GM21529 (cell line): ENCODE measurements at regions not wholly inside any gene's neighbourhood (a gene's known extent, or its start where the extent isn't known, plus 50 kb on each side); places are given as distances from the start of the nearest gene placed in this dataset.

Experiments
- ATAC-seq: cut with Tn5 transposase; IDR thresholded peaks from one replicate; pipeline ENCODE4 v1.9.1; 2021; ENCODE audit not compliant: unreplicated experiment

DNA sequence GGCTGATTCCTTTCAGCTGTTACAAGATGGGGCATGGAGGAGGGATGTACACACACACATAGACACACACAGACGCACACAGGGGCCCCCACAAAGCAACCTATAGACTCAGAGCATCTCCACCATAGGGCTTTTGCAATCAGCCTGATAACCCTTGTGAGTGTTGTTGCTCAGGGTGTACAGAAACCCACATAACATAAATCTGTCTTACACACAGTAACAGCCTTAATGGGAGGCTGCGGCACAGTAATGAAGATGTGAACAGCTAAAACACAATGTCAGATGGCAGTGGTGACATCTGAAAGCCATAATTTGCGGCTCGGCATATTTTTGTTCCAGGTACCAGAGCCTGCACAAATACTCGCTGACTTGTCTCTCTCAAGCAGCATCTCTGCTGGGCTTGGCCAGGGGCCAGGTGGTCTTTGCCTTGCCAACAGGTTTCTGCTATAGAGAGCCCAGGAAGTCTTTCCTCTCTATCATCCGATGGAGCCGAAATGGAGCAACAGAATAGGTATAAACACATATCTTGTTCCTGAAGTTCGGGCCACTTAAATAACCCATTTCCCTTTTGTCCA lies 357.2 kb upstream of the GATB start:
- ATAC-seq, result no peak

DNA sequence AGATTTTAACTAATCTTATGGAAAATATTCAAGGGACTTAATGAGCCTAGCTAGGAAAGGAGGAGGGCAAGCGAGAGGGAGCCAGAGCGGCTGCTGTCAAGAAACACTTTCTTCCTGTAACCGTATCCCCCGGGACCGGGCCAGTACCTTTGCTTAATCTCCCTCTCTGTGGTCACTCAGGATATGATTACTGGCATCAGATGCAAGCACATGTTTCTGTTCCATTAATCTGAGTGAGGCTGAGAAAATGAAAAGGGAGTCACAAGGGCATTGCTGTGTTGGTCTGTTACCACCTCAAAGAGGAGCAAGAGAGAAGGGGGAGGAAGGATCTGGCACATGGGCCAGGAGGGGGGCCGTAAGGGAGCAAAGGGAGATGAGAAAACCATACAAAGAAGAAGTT lies 356.7 kb upstream of the GATB start:
- no peak for ATAC-seq

DNA sequence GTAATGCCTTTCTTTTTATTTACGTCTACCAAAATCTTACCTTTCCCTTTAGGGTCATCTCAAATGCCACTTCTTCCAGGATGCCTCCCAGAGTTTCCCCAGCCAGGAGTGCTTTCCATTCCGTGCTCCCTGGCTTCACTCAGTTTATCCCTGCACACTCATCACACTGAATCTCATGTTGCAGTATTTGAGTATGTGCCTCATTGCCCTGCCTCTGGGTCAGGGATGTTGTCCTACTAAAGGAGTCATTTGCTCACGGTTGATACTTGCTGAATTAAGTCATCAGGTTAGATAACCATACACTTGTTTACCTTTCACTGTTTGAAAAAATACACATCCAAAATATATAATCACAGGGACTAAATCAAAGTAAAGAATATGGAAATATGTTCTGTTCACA lies 356.2 kb upstream of the GATB start:
- ATAC-seq, result no peak

DNA sequence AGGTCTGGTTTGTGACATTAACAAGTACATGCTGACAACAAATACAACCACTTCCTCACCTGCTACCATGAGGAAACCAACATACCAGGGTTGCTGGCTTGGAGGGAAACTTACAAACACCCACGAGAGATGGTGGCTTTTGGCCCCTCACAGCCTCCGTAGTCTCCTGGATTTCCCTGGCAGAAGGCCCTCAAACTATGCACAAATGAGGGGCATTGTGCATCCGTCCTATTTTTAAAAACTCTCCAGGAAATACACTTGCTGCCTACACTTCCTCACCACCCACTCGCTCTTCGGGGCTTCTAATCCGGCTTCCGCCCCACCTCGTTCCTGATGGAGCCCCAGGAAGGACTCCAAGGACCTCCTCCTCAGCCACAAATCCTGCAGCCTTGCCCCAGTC lies 355.0 kb upstream of the GATB start:
- ATAC-seq, result no peak

DNA sequence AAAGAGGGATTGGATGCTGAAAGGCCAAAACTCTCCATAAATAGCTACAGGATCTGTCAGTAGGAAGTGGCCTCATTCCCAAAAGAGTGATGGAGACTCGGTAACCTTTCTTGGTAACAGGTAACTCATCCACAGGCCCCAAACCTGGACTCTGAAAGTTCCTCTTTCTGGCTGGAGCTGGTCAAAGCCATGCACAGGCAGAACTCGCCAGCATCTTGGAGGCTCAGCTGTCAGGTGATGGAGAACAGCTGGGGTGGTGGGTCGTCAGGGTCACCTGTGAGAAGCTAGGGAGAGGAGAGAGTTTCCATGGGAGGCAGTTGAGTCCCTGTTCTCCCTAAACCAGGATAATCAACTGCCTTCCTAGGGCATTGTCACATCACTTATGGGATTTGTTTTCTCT lies 354.3 kb upstream of the GATB start:
- ATAC-seq, result no peak

DNA sequence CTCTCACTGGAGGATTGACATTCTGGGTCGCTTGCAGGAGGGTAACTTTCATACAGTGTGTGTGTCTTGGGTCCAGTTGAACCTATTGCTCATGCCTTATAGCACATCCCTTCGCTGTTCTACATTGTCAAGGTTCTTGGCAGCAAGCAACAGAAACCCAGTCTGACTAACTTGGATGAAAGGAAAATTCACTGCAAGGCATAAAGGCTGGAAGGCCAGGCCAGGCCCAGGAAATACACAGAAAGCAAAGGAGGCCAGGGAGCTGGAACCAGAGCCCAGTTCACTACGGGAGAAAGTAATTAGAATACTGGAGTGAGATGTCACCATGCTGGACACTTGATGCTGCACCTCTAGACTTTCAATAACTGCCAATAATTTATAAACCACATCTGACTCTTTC lies 353.8 kb upstream of the GATB start:
- ATAC-seq, result no peak

DNA sequence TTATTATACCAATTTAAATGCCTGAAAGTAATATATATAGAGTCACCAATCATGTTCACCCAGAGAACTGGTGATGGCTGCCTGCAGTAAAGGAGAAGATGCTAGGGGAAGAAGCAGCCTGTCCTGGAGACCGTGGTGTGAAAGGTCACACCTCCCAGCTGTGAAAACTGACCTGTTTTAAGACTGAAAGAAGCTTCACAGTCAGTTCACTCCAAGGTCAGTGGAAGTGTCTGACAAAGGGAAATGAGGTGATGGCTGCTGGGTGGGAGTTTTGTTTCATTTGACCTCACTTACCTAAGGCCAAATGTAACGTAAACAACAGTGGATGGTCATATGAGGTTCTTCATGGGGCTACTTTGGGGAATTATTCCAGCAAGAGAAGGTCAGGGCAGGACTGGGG lies 352.1 kb upstream of the GATB start:
- ATAC-seq, result peak; percentile 79

DNA sequence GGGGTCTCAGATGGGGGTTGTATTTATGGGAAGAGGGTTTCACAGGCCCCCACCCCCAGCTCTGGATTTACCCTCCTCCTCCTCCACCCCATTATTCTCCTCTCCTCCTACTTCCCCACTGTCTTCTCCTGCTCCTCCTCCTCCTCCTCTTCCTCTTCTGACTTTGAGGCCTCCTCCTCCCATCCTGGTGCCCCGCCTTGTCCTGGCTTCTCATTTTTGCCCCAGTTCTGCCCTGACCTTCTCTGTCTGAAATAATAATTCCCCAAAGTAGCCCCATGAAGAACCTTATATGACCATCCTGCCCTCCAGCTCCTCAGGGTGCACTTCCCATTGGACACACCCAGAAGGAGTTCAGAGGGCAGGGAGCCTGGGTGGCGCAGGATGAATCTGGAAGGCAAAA lies 351.4 kb upstream of the GATB start:
- ATAC-seq, result no peak

DNA sequence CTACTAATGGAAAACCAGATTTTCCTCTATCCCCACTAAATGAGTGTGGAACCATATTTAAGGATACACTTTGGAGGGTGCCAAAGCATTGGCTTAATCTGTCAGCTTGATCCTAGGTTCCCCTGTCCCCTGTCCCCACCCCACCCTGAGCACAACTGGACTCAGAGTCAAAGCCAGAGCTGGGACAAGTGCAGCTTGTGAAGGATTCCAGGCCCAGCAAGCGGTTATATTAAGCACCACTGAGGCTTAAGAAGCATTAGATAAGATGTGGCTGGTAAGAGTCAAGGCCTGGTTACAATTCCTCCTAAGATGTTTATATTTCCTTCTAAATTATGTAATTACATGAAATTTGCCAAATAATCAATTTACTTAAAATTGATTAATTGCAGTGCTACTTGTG lies 350.0 kb upstream of the GATB start:
- ATAC-seq, result no peak

DNA sequence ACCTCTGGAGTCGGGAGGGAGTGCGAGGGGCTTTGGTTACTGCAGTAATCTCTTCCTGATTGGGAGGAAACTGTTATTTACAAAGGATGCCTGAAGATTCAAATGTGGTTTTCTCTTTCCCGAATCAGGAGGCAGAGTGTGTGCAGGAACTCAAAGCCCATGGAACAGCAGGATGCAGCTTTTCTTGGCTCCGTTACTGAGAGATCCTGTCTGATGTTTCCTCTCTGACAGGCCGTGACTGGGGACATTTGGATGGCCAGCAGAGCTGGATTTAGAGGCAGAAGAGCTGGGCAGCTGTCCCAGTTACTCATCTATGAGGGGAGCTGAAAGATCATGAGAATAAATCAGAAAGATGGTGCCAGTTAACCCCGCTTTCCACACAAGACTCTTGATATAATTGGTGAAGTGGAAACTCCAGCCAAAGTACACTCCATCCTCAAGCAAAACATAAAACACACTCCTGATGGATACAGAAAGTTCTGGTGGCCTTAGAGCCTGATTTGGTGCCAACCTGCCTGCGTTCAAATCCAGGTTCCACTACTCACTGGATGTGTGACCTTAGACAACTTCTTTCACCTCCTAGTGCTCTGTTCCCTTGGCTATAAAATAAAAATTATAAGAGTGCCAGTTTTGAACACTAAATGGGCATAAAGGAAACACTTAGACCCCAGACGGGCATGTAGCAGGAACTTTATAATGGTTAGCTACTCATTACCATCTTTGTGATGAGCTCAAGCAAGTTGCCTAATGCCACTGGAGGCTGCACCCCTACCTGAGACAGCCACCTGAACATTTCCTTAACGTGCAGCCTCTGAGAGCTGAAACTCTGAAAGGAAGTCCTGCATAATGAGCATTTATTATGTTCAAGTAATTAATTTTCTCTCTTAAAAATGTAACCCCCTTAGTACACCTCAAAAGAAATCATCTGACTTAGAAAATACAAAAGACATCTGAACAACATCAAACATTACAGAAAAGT lies 349.0 kb upstream of the GATB start:
- no peak for ATAC-seq

DNA sequence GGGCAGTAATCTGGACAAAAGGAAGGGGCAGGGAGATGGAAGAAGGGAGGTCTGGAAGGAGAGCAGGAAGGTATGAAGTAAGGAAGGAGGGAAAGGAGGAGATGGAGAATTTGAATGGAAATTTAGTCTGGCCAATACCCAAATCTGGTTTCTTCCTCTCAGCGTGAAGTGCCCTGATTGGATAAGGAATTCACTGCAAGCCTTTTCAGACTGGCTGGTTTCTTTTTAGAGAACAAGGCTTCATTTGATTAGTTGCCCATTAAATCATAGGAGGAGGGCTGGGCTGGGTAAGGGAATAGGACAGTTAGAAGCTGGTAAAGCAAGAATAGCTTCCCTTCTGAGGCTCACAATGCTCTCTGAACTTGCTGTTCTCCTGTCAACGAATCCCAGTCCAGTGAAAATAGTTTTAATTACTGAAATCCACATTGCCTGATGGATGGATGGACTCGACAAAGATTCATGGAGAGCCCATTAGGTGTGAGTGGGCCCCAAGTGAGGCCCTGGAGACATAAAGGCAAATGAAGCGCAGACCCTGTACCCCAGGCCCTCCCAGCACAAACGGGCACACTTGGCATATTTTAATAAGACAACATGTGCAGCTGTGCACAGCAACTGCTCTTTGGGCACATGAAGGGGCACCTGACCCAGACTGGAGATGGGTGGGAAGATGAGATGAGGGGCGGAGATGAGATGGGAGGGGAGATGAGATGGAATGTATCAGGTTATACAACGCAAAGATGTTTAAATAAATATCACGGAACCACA lies 347.1 kb upstream of the GATB start:
- no peak for ATAC-seq

DNA sequence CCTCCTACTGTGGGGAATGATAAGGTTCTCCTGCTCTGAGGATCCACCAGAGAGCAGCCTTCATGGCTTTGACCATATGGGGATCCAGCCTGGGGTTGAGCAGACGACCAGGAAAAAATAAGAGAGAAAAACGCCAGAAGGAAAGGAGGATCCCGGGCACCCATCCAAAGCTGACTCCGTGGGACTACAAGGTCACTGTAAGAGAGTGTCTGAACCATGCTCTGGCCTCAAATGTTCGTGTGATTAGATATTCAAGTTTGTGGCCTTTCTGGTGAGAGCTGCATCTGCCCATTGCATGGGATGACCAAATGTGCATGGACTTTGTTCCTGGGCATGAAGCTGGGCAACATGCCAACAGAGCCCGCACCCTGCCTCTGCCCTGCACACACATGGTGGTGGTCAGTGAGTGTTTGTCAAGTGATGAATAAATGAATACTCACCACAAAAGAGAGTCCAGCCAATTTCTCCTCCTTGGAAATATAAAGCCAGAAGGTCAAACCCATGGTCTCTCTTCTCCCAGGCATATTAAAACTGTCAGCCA lies 346.0 kb upstream of the GATB start:
- no peak for ATAC-seq

DNA sequence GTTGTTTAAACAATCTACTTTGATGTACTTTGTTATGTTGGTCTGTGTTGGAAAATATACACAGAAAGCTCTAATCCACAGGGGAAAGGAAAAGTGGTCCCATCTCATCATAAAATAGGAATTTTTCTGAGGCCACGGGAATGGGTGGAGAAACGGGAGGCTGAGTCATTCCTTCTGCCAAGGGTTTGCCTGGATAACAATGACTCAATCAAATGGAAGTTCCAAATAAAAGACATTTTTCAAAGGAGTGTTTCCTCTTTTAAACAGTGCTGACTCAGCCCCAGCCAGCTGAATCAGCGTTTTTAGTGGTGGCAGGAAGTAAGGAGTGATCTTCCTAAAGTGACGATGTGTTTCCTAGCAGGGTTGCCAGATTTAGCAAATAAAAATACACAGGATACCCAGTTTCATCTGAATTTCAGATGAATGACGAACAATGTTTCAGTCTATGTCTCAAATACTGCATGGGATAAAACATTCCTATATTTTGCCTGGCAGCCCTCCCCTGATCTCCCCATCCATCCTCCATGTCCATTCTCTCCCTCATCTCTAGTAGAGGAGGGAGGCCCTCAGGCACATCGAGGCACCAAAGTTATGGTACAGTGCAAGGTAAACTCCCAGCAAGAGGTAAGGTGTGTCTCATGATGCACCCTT lies 345.4 kb upstream of the GATB start:
- no peak for ATAC-seq

DNA sequence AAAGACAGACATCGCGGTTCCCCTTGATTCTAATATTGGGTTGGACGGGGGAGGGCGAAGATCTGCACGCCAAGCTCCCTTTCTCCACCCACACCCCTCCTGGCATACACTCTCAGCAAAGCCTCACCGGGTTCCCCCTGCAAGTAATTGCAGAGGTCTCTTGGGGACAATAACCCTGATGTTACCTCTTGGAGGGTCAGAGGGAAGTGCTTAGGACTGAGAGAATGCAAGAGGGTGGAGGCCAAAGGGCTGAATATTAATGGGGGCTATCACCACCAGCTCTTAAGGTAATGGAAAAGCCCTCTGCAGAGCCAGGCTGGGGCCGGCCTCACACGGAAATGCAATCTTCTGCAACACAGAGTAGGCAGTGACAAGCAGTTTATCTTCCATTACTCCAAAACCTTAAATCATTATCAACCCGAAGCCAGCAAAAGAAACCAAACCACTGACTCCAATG lies 344.1 kb upstream of the GATB start:
- no peak for ATAC-seq

DNA sequence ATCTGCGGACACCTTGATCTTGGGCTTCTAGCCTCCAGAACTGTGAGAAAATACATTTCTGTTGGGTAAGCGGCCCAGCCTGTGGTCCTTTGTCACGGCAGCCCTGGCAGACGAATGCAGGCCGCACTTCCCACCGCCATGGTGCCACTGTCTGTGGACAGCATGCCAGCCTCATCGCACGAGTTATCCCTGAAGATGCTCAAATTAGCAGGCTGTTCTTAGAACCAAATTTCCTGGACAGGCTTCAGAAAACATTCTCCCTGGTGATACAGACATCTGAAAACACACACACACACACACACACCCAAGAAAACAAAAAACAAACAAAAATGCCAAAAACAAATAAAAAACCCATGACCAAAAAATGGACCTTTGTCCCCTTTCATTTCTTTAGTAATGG lies 343.5 kb upstream of the GATB start:
- ATAC-seq, result no peak

DNA sequence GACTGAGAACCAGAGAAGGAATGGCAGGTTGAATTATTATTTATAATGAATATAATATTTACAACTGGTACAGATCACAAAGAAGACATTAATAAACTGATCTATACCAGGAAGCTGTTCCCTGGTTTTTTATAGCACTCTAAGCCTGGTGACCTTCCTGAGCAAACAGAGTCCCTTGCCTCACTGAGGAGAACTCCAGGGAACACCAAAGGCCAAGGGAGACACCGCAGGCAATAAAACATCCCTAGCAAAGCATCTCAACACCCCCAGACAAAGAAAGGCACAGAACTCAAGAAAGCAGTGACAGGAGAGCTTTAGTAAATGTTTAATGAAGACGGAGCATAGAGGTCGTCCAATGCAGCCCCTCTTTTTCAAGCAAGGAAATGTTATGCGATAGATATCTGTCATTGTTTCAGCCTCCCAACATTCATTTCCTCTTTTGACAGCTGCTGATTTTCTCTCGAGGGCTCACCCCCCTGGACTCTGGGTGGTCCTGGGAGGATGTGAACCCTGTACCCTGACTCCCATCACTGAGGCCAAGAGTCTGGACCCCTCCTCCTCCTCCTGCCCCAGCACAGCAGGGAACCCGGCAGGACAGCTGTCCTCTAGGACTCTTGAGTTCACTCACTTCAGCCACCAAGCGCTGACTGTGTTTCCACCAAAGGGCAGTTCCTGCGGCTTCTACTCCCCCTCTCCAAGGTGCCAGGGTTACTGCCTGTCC lies 342.5 kb upstream of the GATB start:
- ATAC-seq, result no peak

DNA sequence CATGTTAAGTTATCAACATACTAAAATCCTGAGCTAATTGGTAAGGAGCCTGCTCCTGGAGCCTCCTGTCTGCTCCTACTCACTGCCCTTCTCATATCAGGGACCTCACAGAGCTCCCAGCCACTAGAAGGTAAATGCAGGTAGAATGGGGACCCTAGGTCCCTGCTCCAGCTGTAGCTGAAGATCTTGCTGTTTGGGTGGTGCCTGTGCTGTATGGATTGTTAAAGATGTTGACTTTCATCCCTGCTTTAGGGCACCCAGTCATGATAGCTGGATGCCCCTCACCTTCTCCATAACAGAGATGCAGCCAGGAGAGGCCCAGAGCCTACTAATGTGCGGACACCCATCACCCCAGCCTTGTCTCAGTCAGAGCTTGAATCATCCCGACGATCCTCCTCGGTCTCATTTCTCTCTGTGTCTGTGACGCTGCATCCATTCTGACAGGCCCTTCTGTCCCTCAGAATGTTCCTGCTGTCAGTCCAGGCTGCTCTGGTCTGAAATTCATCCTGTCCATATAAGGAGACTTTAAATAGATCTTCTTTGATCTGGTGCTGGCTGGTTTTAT lies 341.7 kb upstream of the GATB start:
- ATAC-seq, result no peak

DNA sequence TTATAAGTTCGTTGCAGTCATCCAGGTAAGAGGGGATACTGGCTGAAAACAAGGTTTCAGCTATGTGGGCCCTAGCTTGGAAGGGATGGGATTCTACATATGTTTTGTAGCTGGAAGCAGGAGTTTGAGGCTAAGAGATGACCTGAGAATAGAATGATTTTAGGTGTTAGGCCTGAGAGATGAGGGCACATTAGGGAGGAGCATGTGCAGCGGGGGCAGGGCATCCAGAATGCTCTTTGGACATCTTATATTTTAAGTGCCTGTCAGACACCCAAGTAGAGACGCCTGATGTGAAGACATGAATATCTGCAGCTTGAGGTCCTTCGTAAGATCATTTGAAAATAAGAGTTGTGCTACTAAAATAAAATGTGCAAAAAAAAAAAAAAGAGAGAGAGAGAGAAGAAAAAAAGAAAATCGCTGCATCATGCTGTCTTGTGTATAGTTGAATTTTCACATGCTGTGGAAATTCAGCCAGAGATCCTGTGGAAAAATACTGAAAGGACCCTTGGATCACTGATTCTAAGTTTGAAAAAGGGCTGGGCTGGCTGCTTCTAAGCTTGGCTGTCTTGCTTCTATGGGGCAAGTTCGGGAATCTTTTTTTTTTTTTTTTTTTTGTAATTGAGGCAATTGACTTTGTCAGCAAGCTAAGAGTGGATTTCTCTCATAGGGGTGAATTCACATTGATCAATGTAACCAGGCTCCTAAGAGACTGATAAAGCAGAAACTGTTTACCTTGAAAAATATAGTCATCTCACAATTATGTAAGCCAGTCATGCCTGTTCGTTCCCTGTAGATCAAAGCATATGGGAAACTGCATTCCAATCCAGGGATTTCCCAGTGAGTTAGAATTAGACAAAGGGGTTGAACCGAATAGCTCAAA lies 341.0 kb upstream of the GATB start:
- no peak for ATAC-seq
